ENCODE measurements at regions not wholly inside any gene's neighbourhood (a gene's known extent, or its start where the extent isn't known, plus 50 kb on each side); places are given as distances from the start of the nearest gene placed in this dataset.

DNA sequence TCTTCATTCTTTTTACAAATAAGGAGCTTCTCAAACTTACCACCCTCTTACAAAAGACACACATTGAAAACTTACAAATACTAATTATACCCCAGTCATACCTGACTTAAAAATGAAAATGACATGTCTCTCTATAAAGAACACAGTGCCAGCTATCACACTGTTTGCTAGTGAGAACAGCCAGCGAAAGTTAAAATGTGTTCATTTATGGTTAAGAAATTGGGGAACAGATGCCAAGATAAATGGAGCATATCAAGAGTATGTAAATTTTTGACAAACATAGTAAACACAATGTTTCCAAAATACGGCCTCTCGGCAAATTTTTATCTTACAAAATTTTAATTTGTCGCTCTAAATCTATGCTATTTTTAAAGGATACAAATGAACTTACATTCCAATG lies 1422.9 kb downstream of the KCNT2 start:
- TF ChIP-seq, protein P1, sequence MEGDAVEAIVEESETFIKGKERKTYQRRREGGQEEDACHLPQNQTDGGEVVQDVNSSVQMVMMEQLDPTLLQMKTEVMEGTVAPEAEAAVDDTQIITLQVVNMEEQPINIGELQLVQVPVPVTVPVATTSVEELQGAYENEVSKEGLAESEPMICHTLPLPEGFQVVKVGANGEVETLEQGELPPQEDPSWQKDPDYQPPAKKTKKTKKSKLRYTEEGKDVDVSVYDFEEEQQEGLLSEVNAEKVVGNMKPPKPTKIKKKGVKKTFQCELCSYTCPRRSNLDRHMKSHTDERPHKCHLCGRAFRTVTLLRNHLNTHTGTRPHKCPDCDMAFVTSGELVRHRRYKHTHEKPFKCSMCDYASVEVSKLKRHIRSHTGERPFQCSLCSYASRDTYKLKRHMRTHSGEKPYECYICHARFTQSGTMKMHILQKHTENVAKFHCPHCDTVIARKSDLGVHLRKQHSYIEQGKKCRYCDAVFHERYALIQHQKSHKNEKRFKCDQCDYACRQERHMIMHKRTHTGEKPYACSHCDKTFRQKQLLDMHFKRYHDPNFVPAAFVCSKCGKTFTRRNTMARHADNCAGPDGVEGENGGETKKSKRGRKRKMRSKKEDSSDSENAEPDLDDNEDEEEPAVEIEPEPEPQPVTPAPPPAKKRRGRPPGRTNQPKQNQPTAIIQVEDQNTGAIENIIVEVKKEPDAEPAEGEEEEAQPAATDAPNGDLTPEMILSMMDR (IDR thresholded peaks at IDR 0.05) = no peak
- no peak for TF ChIP-seq EP300 (IDR thresholded peaks at IDR 0.05)
- no peak for TF ChIP-seq POLR2A (IDR thresholded peaks at IDR 0.05)
